ENCODE measurements at regions not wholly inside any gene's neighbourhood (a gene's known extent, or its start where the extent isn't known, plus 50 kb on each side); places are given as distances from the start of the nearest gene placed in this dataset.

GRCh38 chr6:40796260-40797221, 209.4 kb upstream of the LRFN2 start:
- no peak for DNase-seq (ENCODE audit: low read depth, low spot score)
- Histone ChIP-seq H3K4me3 (ENCODE audit: control insufficient read depth in 2 of 3, extremely low read depth in 1 of 3, insufficient read depth in 2 of 3, low read depth in 1 of 3, low read length in 3 of 3) (no peak overlapping the region), H3K79me2 (ENCODE audit: control insufficient read depth, insufficient read depth, low read length) (no peaks in the 10 kb centered on the region), H3K9ac (ENCODE audit: control insufficient read depth, extremely low read depth, insufficient read depth, low read length) (no peak overlapping the region), H3K4me1 (ENCODE audit: control insufficient read depth, extremely low read depth, insufficient read depth, low read length) (no peaks in the 10 kb centered on the region), H2AFZ (ENCODE audit: control insufficient read depth, low read length) (no peak overlapping the region), H4K20me1 (ENCODE audit: control insufficient read depth, extremely low read depth, insufficient read depth, low read length) (no peaks in the 10 kb centered on the region), H3K4me2 (ENCODE audit: control insufficient read depth, extremely low read depth, insufficient read depth, low read depth, low read length) (no peak overlapping the region), H3K36me3 (ENCODE audit: control insufficient read depth in 2 of 2, extremely low read depth in 1 of 2, insufficient read depth in 2 of 2, low read length in 2 of 2) (no peaks in the 10 kb centered on the region), H3K27ac (ENCODE audit: control insufficient read depth, insufficient read depth, low read length) (no peak overlapping the region), H3K27me3 (ENCODE audit: control insufficient read depth, extremely low read depth, insufficient read depth, low read length) (no peaks in the 10 kb centered on the region), H3K9me3 (ENCODE audit: control insufficient read depth, low read depth, low read length) (no peaks in the 10 kb centered on the region), H3K9me1 (ENCODE audit: control insufficient read depth, extremely low read depth, insufficient read depth, low read length) (no peaks in the 10 kb centered on the region)
- dilution Hi-C loops (cut with MboI; ENCODE audit: extremely low pct_ligation_motif_present, low sequenced_read_pairs) = no loop called here
- no peak for FAIRE-seq
- TF ChIP-seq EZH2 (IDR thresholded peaks at IDR 0.05; ENCODE audit: low read length) = no peak
- TF ChIP-seq CTCF (optimal IDR thresholded peaks at IDR 0.05 in 1 of 3, IDR thresholded peaks at IDR 0.05 in 1 of 3, conservative IDR thresholded peaks at IDR 0.05 in 1 of 3; ENCODE audit: extremely low read depth in 1 of 3, insufficient read depth in 2 of 3, low read length in 3 of 3) = no peak

GRCh38 chr6:40794586-40794985, 207.4 kb upstream of the LRFN2 start:
- Histone ChIP-seq H3K36me3 (ENCODE audit: control insufficient read depth in 2 of 2, extremely low read depth in 1 of 2, insufficient read depth in 2 of 2, low read length in 2 of 2) (no peaks in the 10 kb centered on the region), H3K79me2 (ENCODE audit: control insufficient read depth, insufficient read depth, low read length) (no peaks in the 10 kb centered on the region), H3K4me3 (ENCODE audit: control insufficient read depth in 2 of 3, extremely low read depth in 1 of 3, insufficient read depth in 2 of 3, low read depth in 1 of 3, low read length in 3 of 3) (no peak overlapping the region), H3K9ac (ENCODE audit: control insufficient read depth, extremely low read depth, insufficient read depth, low read length) (no peak overlapping the region), H2AFZ (ENCODE audit: control insufficient read depth, low read length) (no peak overlapping the region), H3K27ac (ENCODE audit: control insufficient read depth, insufficient read depth, low read length) (no peak overlapping the region), H3K27me3 (ENCODE audit: control insufficient read depth, extremely low read depth, insufficient read depth, low read length) (no peaks in the 10 kb centered on the region), H3K4me1 (ENCODE audit: control insufficient read depth, extremely low read depth, insufficient read depth, low read length) (no peaks in the 10 kb centered on the region), H3K9me3 (ENCODE audit: control insufficient read depth, low read depth, low read length) (no peaks in the 10 kb centered on the region), H4K20me1 (ENCODE audit: control insufficient read depth, extremely low read depth, insufficient read depth, low read length) (no peaks in the 10 kb centered on the region), H3K4me2 (ENCODE audit: control insufficient read depth, extremely low read depth, insufficient read depth, low read depth, low read length) (no peak overlapping the region), H3K9me1 (ENCODE audit: control insufficient read depth, extremely low read depth, insufficient read depth, low read length) (no peaks in the 10 kb centered on the region)
- dilution Hi-C loops (cut with MboI; ENCODE audit: extremely low pct_ligation_motif_present, low sequenced_read_pairs) = no loop called here
- TF ChIP-seq CTCF (optimal IDR thresholded peaks at IDR 0.05 in 1 of 3, IDR thresholded peaks at IDR 0.05 in 1 of 3, conservative IDR thresholded peaks at IDR 0.05 in 1 of 3; ENCODE audit: extremely low read depth in 1 of 3, insufficient read depth in 2 of 3, low read length in 3 of 3) (no peak), EZH2 (IDR thresholded peaks at IDR 0.05; ENCODE audit: low read length) (no peak)
- FAIRE-seq = no peak
- DNase-seq (ENCODE audit: low read depth, low spot score) = no peak
